Transverse colon (tissue), 4 donors: ENCODE measurements at regions not wholly inside any gene's neighbourhood (a gene's known extent, or its start where the extent isn't known, plus 50 kb on each side); places are given as distances from the start of the nearest gene placed in this dataset.
A peak's percentile ranks its signal among the peaks of the same experiment; 100 is the strongest.
"Not testable (repeated sequence)": the region's sequence is repeated elsewhere in the genome, so short reads cannot be mapped to it uniquely, and the experiment has no call there.

Source experiments
- DNase-seq: peaks from one replicate; pipeline ENCODE4 v3.0.0-alpha.2; 2019
- H3K27ac ChIP-seq, 4 donors: fragments of 200-600 bp; sonication (generic); 2 replicates each; pipeline ENCODE4 v1.5.1; 2016 to 2018; ENCODE audit warnings: inconsistent platforms in 4 of 4
- H3K27me3 ChIP-seq: fragments of 200-600 bp; sonication (generic); 2 replicates; pipeline ENCODE4 v1.5.1; 2017; ENCODE audit warnings: inconsistent platforms
- H3K36me3 ChIP-seq, 4 donors: fragments of 200-600 bp; sonication (generic); 2 replicates each; pipeline ENCODE4 v1.5.1; 2017 to 2019; ENCODE audit warnings: inconsistent platforms in 4 of 4
- H3K4me1 ChIP-seq, 4 donors: fragments of 200-600 bp; sonication (generic); 2 replicates each; pipeline ENCODE4 v1.5.1; 2017 to 2020; ENCODE audit warnings: inconsistent platforms in 4 of 4
- H3K4me3 ChIP-seq, 4 donors: fragments of 200-600 bp; sonication (generic); 1 replicate in 1 of 4; 2 replicates in 3 of 4; pipeline versions ENCODE4 v1.5.1 to v1.6.1; 2017 to 2019; ENCODE audit warnings: inconsistent platforms in 4 of 4
- H3K9me3 ChIP-seq, 2 donors: fragments of 200-600 bp; sonication (generic); 2 replicates each; pipeline ENCODE4 v1.5.1; 2017 to 2019; ENCODE audit warnings: inconsistent platforms in 2 of 2
- CTCF ChIP-seq, 5 experiments: fragments of 200-600 bp in 3 of 5; fragments of 450-650 bp in 2 of 5; sonication (generic) in 3 of 5; IDR thresholded peaks; 1 replicate in 2 of 5; 2 replicates in 3 of 5; pipeline ENCODE4 v1.5.1; 2016 to 2017; ENCODE audit warnings: antibody characterized with exemption in 5 of 5, inconsistent platforms in 3 of 5, mild to moderate bottlenecking in 2 of 5, moderate library complexity in 1 of 5
- EP300 ChIP-seq: sonication (generic); formaldehyde crosslinking; IDR thresholded peaks from one replicate; pipeline ENCODE4 v1.6.1; 2017; ENCODE audit warnings: antibody characterized with exemption, low read depth
- POLR2A ChIP-seq: fragments of 450-650 bp; IDR thresholded peaks from one replicate; pipeline ENCODE4 v1.6.1; 2016; ENCODE audit warnings: antibody characterized with exemption, mild to moderate bottlenecking, moderate library complexity
- POLR2AphosphoS5 ChIP-seq, 3 donors: sonication (generic); formaldehyde crosslinking; IDR thresholded peaks; one replicate each; pipeline ENCODE4 v1.6.1; 2016; ENCODE audit warnings: antibody characterized with exemption in 3 of 3
- WGBS, 2 donors: methylation state at CpG; one replicate each; pipeline ENCODE4 v1.1.5; 2018; ENCODE audit warnings: low coverage in 1 of 2; 5-methylcytosine and 5-hydroxymethylcytosine counted together
- in situ Hi-C, 4 donors: fragments of 200-750 bp; cut with MboI; loops; one replicate each; pipeline versions ENCODE4 v1.15.0 to v1.15.1; 2017; ENCODE audit warnings: low sequenced_read_pairs in 3 of 4, low pct_ligation_motif_present in 1 of 4, low pct_unique_long_range_greater_than_20kb in 1 of 4
- intact Hi-C: fragments of 100-400 bp; cut with DNase I; formaldehyde crosslinking; loops from one replicate; pipeline ENCODE4 v1.15.1; 2023; ENCODE audit warnings: low total_unique reads

- in situ Hi-C loops: no loop called here
- Histone ChIP-seq H3K4me3 (no peak overlapping the region), H3K27me3 (no peaks in the 10 kb centered on the region), H3K9me3 (peaks cover 0 to 6% of the 10 kb centered on the region in 2 donors), H3K27ac (no peak overlapping the region), H3K4me1 (no peaks in the 10 kb centered on the region), H3K36me3 (no peaks in the 10 kb centered on the region)
- 85 to 89% methylated on average over 2 of the region's 2 CpGs for WGBS, 2 donors
- TF ChIP-seq POLR2AphosphoS5 (IDR thresholded peaks at IDR 0.05) (no peak), EP300 (no peak), CTCF (IDR thresholded peaks at IDR 0.05) (peak in 1 of 5 experiments; percentile 21), POLR2A (no peak)
- no peak for DNase-seq
- intact Hi-C loops: loop anchor here (1.0 kb wide), 1 partner anchor 13 kb away; no protein-coding TSS in a partner anchor
Measured at GRCh38 chr15:47116698-47117097, 600.6 kb upstream of the SEMA6D start.

GRCh38 chr15:47119349-47119748 lies 598.0 kb upstream of the SEMA6D start:
- Histone ChIP-seq H3K27me3 (no peaks in the 10 kb centered on the region), H3K27ac (no peak overlapping the region), H3K9me3 (peaks cover 0 to 10% of the 10 kb centered on the region in 2 donors), H3K4me1 (no peaks in the 10 kb centered on the region), H3K4me3 (no peak overlapping the region), H3K36me3 (no peaks in the 10 kb centered on the region)
- in situ Hi-C loops (no loop called here), intact Hi-C loops (no loop called here)
- no peak for DNase-seq
- TF ChIP-seq POLR2A (no peak), POLR2AphosphoS5 (IDR thresholded peaks at IDR 0.05) (no peak), EP300 (no peak), CTCF (IDR thresholded peaks at IDR 0.05) (no peak)

GRCh38 chr15:47124430-47125102 lies 592.7 kb upstream of the SEMA6D start:
- intact Hi-C loops (no loop called here), in situ Hi-C loops (no loop called here)
- DNase-seq: no peak
- WGBS, 2 donors: 64 to 78% methylated on average over 3 of the region's 3 CpGs
- Histone ChIP-seq H3K9me3 (peaks cover 6 to 10% of the 10 kb centered on the region in 2 donors), H3K4me1 (no peaks in the 10 kb centered on the region), H3K27ac (no peak overlapping the region), H3K36me3 (no peaks in the 10 kb centered on the region), H3K4me3 (no peak overlapping the region), H3K27me3 (no peaks in the 10 kb centered on the region)
- no peak for TF ChIP-seq EP300
- no peak for TF ChIP-seq CTCF (IDR thresholded peaks at IDR 0.05)
- TF ChIP-seq POLR2AphosphoS5 (IDR thresholded peaks at IDR 0.05): no peak

- peak; percentile 31 for DNase-seq
- H3K27me3 ChIP-seq: no peaks in the 10 kb centered on the region
- intact Hi-C loops: loop anchor here (1.0 kb wide), 1 partner anchor 12 kb away; no protein-coding TSS in a partner anchor
- no peaks in the 10 kb centered on the region for H3K4me1 ChIP-seq
- no peak overlapping the region for H3K4me3 ChIP-seq
- in situ Hi-C loops: no loop called here
- H3K27ac ChIP-seq: no peak overlapping the region
- TF ChIP-seq CTCF (IDR thresholded peaks at IDR 0.05): no peak
- TF ChIP-seq POLR2A: no peak
- no peak for TF ChIP-seq EP300
- TF ChIP-seq POLR2AphosphoS5 (IDR thresholded peaks at IDR 0.05): no peak
- H3K36me3 ChIP-seq: no peaks in the 10 kb centered on the region
- WGBS, 2 donors: 40 to 63% methylated on average over 1 to 3 of the region's 3 CpGs
- peaks cover 0 to 6% of the 10 kb centered on the region in 2 donors for H3K9me3 ChIP-seq
Measured at GRCh38 chr15:47129033-47129432, 588.3 kb upstream of the SEMA6D start.

- H3K4me3 ChIP-seq, DNase-seq, H3K4me1 ChIP-seq, H3K27me3 ChIP-seq, H3K27ac ChIP-seq, in situ Hi-C loops, intact Hi-C loops, H3K9me3 ChIP-seq, H3K36me3 ChIP-seq: not testable (repeated sequence)
- WGBS, 2 donors: 86 to 100% methylated on average over 1 to 3 of the region's 7 CpGs
Measured at GRCh38 chr15:47131450-47131849, 585.9 kb upstream of the SEMA6D start.
